Right ventricle myocardium superior (tissue), 1 donor: ENCODE measurements at regions not wholly inside any gene's neighbourhood (a gene's known extent, or its start where the extent isn't known, plus 50 kb on each side); places are given as distances from the start of the nearest gene placed in this dataset.

ENCODE experiments used
- ATAC-seq: fragments of 200-7000 bp; cut with Tn5 transposase; one replicate; pipeline ENCODE4 v1.9.1; 2020; ENCODE audit warnings: mild to moderate bottlenecking; ENCODE audit not compliant: poor library complexity
- DNase-seq: peaks from one replicate; pipeline ENCODE4 v3.0.0-alpha.2; 2020
- intact Hi-C: fragments of 100-400 bp; cut with DNase I; formaldehyde crosslinking; loops from one replicate; pipeline ENCODE4 v1.11.2; 2022
- donor health status: DM: no; HTN: yes; CAD: no; lungs with severe emphysema.

- intact Hi-C loops, result no loop called here
- DNase-seq (no peak), ATAC-seq (no peak)
These were observed 170.0 kb upstream of the IRX4 start for GRCh38 chr5:2052687-2053086.

DNA sequence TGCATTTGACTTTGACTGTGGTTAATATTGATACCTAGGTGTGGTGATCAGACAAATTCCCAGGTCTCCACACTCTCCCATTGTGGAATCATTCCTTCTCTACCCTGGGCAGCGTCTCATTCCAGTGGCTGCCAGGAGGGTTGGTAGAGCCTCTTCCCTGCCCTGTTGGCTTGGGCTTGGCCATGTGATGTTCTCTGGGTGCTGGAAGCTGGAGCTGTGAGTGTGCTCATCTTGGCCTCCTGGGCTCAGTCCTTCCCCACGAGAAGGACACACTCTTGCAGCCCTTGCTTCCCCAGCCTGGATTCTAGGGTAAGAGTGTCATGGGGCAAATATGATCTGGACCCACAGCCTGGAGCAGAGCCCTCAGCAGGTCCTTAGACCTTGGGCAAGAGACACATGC, 167.2 kb upstream of the IRX4 start:
- intact Hi-C loops, result no loop called here
- ATAC-seq (no peak), DNase-seq (no peak)

DNA sequence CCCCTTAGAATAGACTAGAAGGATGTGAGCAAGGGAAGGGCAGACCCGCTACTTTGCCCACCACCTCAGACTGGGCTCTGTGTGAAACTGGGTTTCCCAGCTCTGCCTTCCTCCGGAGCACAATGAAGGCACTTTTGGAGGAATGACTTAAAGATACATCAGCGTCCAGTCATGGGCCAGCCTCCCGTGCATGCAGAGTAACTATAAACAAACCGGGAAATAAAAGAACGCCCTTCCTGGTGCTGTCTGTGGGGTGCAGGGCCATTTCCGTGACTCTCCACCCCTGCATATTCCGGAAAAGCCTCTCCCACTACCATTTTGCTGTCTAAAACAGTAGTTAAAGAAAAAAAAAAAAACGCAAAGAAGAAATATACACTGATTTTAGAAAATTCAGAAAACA, 165.9 kb upstream of the IRX4 start:
- no peak for DNase-seq
- intact Hi-C loops, result no loop called here
- ATAC-seq, result no peak

DNA sequence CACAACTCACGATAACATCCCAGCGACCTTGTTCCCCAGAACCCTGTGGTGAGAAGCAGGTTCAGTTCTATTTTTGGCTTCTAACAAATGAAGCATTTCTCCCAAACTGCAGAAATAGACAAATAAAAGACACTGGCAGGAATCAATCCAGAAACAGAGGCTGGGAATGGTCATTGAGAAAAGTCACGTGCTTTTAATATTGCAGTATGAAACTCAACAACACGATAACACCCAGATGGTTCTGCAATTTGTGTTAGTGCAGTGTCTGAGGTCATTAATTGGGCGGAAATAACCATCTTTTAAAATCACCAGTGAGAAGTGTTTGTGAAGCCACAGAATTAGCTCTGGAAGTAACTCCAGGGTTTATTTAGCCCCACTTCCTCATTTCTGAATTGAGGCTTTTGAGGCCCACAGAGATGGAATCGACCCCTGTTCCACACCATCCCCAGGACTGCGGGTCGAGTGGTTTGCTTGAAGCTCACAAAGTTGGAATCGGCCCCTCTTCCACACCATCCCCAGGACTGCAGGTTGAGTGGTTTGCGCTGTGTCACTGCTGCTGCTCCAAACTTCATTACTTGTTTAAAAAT, 164.7 kb upstream of the IRX4 start:
- ATAC-seq (no peak), DNase-seq (no peak)
- intact Hi-C loops, result no loop called here

GRCh38 chr5:2044041-2044440, 161.3 kb upstream of the IRX4 start:
- no peak for DNase-seq
- ATAC-seq, result no peak
- intact Hi-C loops, result no loop called here

GRCh38 chr5:2039180-2039531, 156.4 kb upstream of the IRX4 start:
- intact Hi-C loops, result no loop called here
- ATAC-seq (no peak), DNase-seq (no peak)

GRCh38 chr5:2038321-2039179, 155.8 kb upstream of the IRX4 start:
- DNase-seq, result peak; percentile 84
- intact Hi-C loops, result no loop called here
- ATAC-seq, result peak; percentile 99

DNA sequence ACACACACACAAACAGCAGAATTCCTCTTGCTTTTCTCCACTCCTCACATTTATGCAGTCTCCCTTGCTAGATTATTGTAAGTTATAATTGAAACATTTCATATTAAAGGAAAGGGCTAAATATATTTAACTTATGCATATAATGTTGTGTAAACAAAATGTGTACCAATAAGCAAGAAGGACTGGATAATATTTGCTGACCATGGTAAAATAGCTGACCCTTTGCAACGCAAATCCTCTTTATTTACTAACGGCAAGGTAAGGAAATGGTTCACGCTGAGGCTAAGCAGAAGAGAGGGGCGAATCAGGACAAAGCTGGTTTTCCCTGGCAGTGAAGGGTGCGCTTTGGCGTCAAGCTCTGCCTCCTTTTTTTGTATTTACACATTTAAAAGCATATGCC, 154.2 kb upstream of the IRX4 start:
- intact Hi-C loops, result no loop called here
- DNase-seq (no peak), ATAC-seq (no peak)

GRCh38 chr5:2032432-2032831, 149.7 kb upstream of the IRX4 start:
- intact Hi-C loops, result no loop called here
- DNase-seq (no peak), ATAC-seq (no peak)

DNA sequence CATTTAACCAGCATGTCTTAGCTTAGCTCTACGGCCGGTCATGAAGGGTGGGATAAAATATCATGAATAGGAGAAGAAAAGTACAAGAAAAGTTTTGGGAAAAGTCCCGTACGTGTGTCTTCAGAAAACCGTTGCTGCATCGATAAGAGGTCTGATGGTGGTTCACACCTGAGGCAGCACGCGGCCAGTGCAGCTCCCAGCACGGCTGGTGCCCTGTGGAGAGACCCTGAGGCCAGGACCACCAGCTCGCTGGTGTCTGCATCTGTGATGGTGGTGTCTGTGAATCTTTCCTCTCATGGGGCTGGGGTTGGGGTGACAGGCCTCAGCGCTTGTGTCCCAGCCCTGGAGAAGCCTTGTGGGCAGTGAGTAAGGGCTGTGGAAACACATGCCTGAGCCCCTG, 148.9 kb upstream of the IRX4 start:
- no peak for DNase-seq
- intact Hi-C loops, result no loop called here

DNA sequence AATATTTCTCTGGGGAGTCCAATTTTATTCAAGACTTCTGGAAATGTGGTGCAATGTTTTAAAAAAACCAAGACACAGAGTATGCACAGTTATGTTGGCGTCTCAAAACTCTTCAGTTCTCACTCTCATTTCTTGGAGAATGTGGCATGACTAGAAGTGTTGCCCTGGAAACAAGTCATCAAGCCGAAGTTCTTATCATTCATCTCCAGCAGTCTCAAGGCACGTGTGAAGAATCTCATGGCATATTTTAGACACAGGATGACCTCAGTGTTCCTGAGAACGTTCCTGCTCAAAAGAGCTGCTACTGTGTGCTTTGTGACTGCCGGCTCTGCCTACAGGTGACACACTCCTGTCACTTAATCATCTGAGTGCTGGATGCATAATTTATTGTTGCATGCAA, 147.4 kb upstream of the IRX4 start:
- intact Hi-C loops, result no loop called here
- DNase-seq, result no peak
- ATAC-seq, result no peak

More for the DNA sequence above, 148.9 kb upstream of the IRX4 start:
- no peak for ATAC-seq

DNA sequence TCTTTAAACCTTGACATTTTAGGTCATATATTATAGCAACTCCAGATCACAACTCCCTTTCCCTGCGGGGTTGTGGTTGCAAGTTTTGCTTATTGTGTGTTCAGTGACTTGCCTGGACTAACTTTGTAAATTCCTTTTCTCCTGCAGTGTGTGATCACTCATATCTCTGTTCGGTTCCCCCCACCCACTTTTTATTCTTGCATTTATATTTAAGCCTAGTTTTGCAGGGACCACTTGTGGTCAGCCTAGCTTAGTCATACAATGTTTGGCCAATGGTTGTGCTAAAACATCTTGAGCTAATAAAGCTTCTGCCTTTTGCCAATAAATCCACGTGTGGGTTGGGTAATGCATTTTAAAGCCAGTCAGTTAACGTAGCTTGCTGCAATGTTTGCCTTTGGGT, 146.5 kb upstream of the IRX4 start:
- intact Hi-C loops, result no loop called here
- peak; percentile 52 for ATAC-seq
- DNase-seq, result no peak

DNA sequence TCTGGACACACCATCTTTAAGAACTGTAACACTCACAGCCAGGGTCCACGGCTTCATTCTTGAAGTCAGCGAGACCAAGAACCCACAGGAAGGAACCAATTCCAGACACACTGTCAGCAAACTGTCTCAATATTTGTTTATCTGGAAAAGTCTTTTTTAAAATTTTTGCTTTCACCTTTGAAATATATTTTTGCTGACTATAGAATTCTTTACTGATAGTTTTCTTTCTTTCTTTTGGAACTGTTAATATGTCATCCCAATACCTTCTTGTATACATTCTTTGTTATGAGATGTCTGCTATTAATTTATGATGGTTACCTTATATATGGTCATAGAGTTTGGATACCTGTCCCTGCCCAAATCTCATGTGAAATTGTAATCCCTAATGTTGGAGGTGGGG, 145.1 kb upstream of the IRX4 start:
- DNase-seq (no peak), ATAC-seq (no peak)
- intact Hi-C loops, result no loop called here

DNA sequence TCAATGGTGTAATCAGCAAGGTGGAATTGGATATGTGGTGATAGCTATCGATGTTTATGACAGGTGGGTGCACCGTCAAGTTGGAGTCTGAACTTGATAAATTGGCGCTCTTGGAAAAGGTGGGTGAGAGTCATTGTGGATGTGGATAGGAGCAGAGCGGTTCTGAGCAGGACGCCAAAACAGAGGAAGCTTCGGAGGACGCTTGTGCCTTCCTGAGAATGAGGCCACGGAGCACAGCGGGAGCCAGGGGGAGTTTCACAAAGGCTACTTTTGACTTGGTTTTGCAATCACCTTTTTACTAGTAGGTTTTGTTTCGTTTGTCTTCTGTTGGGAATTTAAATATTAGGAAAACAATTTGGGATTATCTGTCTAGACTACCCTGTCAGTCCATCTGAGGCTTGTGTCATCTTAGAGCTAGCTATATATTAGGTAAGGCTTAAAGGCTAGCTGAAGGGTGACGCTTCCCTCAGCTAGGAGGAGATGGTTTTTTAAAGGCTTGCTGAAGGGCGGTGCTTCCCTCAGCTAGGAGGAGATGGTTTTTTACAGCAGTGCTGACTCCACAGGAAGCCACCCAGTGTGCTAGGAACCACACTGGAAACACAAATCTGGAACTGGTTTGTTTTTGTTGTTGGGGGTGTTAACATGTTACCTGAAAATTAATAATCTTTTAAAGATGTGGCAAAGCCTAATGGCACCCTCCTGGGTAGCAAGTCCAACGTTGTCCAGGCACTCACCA, 142.4 kb upstream of the IRX4 start:
- ATAC-seq (no peak), DNase-seq (no peak)
- intact Hi-C loops, result no loop called here

DNA sequence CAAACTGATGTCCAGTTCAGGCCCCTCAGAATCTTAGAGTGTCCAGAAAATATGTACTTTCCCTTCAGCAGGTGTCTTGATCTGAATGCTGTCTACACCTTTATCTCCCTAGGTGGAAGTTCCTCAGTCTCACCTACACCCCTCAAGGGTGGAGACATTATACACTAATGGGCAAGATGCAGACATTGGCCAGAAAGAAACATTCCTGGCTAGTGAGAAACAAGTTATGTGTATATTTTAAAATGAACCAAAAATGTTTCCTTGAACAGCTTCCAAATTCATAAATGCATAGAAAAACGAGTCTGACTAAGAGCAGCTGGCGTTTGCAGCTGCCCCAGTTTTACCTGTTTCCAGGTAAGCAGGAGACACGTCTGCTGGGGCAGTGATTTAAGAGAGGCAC, 140.5 kb upstream of the IRX4 start:
- intact Hi-C loops, result no loop called here
- DNase-seq, result no peak
- no peak for ATAC-seq

DNA sequence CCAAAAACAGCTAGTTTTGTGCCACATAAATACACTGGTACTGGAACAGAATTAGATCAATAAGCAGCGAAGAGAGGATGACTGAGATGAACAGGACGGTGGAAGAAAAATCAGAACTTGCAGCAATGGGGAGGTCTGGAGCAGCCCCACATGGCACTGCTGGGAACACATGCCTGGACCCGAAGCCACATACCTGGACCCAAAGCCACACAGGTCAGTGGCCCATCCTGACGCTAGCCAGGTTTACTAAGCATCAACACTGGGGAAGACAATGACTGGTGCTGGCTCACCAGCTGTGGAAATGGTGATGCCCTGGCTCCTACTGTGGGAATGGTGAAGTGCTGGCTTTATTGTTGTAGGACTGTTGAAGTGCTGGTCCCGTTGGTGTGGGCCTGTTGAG, 139.7 kb upstream of the IRX4 start:
- intact Hi-C loops, result no loop called here
- ATAC-seq (no peak), DNase-seq (no peak)

DNA sequence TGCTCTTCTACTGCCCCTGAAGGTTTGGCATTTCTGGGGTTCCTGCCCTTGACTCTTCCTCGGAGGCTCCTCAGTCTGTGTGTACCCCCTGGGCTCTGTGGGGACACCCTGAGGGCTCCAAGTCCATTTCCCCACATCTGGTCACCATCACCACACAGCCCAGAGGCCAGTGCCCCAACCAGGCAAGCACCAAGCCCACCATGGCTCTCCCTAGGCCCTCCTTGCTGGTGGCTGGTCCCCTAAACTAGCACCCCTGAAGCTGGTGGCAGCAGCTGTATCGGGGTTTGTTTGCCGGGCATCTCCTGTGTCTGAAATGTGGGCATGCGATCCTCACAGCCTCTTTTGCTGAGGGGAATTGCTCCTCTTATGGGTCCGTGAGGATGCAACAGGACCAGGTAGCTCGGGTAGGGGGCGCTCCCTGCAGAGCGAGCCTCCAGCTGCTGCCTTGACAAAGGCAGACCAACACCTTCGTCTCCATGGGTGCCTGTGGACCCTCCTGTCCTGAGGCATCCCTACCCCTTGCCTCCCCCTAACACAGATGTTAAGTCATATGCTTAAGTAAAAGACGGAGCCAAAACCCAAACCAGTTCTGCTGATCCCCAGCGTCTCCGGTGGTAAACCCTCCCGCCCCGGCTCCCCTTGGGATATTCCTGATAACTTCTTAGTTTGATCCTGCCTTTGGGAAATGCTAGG, 138.9 kb upstream of the IRX4 start:
- intact Hi-C loops, result no loop called here
- DNase-seq (no peak), ATAC-seq (no peak)

DNA sequence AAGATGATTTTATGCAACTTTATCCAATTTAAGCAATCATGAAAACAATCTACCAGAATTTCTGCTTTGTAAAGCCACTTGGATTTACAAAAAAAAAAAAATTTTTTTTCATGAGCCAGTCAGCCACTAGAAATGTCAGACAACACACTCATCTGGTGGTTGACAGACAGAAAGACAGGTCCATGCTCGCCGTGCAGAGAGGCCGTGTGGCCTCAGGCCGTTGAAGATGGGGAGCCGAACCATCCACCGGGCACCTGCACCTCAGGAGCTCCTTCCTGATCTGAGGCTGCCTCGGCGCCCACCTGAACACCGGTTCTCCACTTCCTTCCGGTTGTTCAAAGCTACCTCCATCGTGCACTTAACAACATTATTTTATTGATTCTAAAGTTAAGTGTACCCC, 138.0 kb upstream of the IRX4 start:
- DNase-seq (no peak), ATAC-seq (no peak)
- intact Hi-C loops, result no loop called here

DNA sequence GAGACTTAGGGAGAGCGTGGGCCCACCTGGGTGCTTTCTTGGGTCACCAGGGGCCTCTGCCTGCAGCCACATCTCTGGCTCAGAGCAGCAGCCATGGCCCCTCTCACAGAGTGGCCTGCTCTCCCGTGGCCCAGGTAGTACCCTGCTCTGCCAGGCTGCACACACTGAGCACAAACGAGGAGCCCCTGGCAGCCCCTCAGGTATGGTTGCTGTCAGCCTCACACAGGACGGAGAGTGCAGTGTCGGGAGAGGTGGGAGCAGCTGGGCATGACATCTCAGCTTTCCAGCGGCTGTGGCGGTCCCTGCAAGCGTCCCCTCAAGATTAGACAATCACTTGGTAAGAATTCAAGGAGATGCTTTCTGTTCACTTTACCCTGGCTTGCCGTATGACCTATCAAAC, 137.0 kb upstream of the IRX4 start:
- DNase-seq (no peak), ATAC-seq (no peak)
- intact Hi-C loops, result no loop called here

DNA sequence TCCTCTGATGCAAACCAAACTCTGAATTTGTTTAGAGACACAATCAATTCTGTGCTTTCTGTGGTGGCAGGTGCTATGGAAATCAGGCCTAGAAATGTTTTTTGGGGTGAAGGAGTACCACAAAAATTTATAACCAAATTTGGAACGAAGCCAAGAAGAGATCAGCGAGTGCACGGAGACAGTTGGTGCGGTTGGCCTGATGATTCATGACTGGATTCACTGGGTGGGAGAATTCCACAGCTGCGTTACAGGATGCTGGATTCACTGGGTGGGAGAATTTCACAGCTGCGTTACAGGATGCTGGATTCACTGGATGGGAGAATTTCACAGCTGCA, 135.6 kb upstream of the IRX4 start:
- no peak for DNase-seq
- intact Hi-C loops, result no loop called here
- ATAC-seq, result no peak
